Stomach (tissue), 8 donors: ENCODE measurements at regions not wholly inside any gene's neighbourhood (a gene's known extent, or its start where the extent isn't known, plus 50 kb on each side); places are given as distances from the start of the nearest gene placed in this dataset.

Source experiments
- DNase-seq, 2 donors: peaks; one replicate each; pipeline versions ENCODE4 v3.0.0 to v3.0.0-alpha.2; 2013 to 2019
- H3K27ac ChIP-seq, 5 donors: fragments of 200-600 bp in 4 of 5; sonication (generic) in 4 of 5; one replicate each; pipeline ENCODE4 v1.5.1; 2013 to 2019; ENCODE audit warnings: mild to moderate bottlenecking in 1 of 5, moderate library complexity in 1 of 5
- H3K27me3 ChIP-seq, 3 donors: fragments of 200-600 bp; sonication (generic); one replicate each; pipeline ENCODE4 v1.5.1; 2017 to 2019; ENCODE audit warnings: mixed run types in 1 of 3
- H3K36me3 ChIP-seq, 4 donors: fragments of 200-600 bp; sonication (generic); 1 replicate in 3 of 4; 2 replicates in 1 of 4; pipeline ENCODE4 v1.5.1; 2016 to 2019
- H3K4me1 ChIP-seq, 4 donors: fragments of 200-600 bp; sonication (generic); one replicate each; pipeline ENCODE4 v1.5.1; 2016 to 2019
- H3K4me3 ChIP-seq, 4 donors: fragments of 200-600 bp; sonication (generic) in 3 of 4; one replicate each; pipeline ENCODE4 v1.5.1; 2016 to 2019; ENCODE audit warnings: mild to moderate bottlenecking in 1 of 4
- H3K9me3 ChIP-seq, 4 donors: fragments of 200-600 bp; sonication (generic); one replicate each; pipeline ENCODE4 v1.5.1; 2016 to 2019
- EP300 ChIP-seq: sonication (generic); formaldehyde crosslinking; IDR thresholded peaks from one replicate; pipeline ENCODE4 v1.6.1; 2017; ENCODE audit warnings: antibody characterized with exemption
- POLR2A ChIP-seq, 4 donors: fragments of 450-650 bp; IDR thresholded peaks; one replicate each; pipeline ENCODE4 v1.6.1; 2016; ENCODE audit warnings: antibody characterized with exemption in 4 of 4, control low read depth in 2 of 4, mild to moderate bottlenecking in 1 of 4, moderate library complexity in 1 of 4
- POLR2AphosphoS5 ChIP-seq, 3 donors: sonication (generic); formaldehyde crosslinking; IDR thresholded peaks; one replicate each; pipeline ENCODE4 v1.6.1; 2016; ENCODE audit warnings: antibody characterized with exemption in 3 of 3
- WGBS, 5 donors: extraction: QIAGEN DNeasy Blood & Tissue Kit in 3 of 5; methylation state at CpG; one replicate each; pipeline versions ENCODE4 v1.1.5 to v1.1.7; 2013 to 2018; 5-methylcytosine and 5-hydroxymethylcytosine counted together
- intact Hi-C: fragments of 100-400 bp; cut with DNase I; formaldehyde crosslinking; loops from one replicate; pipeline ENCODE4 v1.15.1; 2023; ENCODE audit warnings: low total_unique reads
- TF ChIP-seq, protein P1 (sequence below), 7 experiments: fragments of 450-650 bp in 4 of 7; fragments of 200-600 bp in 3 of 7; sonication (generic) in 3 of 7; IDR thresholded peaks; one replicate each; pipeline ENCODE4 v1.5.1; 2016 to 2019; ENCODE audit warnings: antibody characterized with exemption in 7 of 7, control low read depth in 2 of 7, mild to moderate bottlenecking in 1 of 7
- donor health status: healthy with polysubstance abuse.
- donor health status: Bipolar disorder and iron deficiency.
- donor health status: healthy.

DNA sequence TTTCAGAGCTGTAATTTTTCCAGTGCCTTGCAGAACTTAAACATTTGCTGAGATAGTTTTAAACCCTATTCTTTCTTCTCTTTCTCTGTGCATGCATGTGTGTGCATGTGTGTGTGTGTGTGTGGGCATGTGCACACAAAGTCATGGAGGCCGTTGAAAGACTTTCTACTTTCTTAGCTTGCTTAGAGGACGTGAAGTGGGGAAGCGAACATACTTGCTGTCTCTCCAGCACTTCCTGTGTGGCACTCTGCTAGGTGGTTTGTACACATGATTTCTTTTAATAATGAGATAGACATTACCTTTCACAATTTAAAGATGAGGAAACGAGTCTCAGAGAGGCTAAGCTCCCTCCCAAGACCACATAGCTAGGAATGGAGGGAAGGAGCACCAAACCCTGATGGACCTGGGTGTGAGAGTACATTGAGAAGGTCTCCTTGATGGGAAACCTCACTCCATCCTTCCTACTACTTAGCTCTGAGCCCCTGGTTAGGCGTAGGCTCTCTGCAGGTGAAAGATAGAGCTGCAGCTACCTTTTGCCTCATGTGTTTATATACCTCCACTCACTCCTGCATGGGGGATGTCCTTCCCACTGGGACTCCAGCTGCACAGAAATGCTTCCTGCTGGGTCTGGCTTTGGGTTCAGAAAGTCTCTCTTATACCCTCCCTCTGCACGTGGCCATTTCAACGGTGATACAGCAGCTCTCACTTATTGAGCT is 101.9 kb upstream of the USP24 start:
- DNase-seq = no peak
- intact Hi-C loops = no loop called here
- no peaks in the 10 kb centered on the region for H3K9me3 ChIP-seq
- no peak overlapping the region for H3K27ac ChIP-seq
- no peak overlapping the region for H3K4me3 ChIP-seq
- WGBS, 5 donors = 74 to 83% (median 80%) methylated on average over 7 of the region's 7 CpGs
- H3K36me3 ChIP-seq = no peaks in the 10 kb centered on the region
- no peaks in the 10 kb centered on the region for H3K27me3 ChIP-seq
- TF ChIP-seq, protein P1, sequence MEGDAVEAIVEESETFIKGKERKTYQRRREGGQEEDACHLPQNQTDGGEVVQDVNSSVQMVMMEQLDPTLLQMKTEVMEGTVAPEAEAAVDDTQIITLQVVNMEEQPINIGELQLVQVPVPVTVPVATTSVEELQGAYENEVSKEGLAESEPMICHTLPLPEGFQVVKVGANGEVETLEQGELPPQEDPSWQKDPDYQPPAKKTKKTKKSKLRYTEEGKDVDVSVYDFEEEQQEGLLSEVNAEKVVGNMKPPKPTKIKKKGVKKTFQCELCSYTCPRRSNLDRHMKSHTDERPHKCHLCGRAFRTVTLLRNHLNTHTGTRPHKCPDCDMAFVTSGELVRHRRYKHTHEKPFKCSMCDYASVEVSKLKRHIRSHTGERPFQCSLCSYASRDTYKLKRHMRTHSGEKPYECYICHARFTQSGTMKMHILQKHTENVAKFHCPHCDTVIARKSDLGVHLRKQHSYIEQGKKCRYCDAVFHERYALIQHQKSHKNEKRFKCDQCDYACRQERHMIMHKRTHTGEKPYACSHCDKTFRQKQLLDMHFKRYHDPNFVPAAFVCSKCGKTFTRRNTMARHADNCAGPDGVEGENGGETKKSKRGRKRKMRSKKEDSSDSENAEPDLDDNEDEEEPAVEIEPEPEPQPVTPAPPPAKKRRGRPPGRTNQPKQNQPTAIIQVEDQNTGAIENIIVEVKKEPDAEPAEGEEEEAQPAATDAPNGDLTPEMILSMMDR (IDR thresholded peaks at IDR 0.05) = no peak
- TF ChIP-seq EP300 = no peak
- no peak for TF ChIP-seq POLR2AphosphoS5 (IDR thresholded peaks at IDR 0.05)
- TF ChIP-seq POLR2A (IDR thresholded peaks at IDR 0.05) = no peak
- H3K4me1 ChIP-seq = no peaks in the 10 kb centered on the region

DNA sequence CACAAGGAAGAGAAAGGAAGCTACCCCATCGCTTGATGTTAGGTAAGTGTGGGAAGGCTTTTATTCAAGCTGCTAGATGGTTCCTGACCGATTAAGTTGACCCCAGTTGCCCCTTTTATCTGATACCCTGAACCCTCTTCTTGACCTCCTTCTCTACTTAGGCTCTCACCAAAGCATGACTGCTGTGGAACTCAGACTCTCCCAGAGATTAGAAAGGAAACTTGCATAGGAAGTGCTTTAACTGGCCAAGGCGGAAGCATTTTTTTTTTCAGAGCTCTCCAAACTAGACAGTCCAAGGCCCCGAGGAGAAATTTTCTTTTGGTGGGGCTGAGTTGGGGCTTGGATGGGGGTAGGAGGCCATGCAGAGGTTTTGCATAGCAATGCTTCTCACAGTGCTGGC is 101.3 kb upstream of the USP24 start:
- H3K36me3 ChIP-seq = no peaks in the 10 kb centered on the region
- H3K27me3 ChIP-seq = no peaks in the 10 kb centered on the region
- 54 to 69% (median 57%) methylated on average over 4 of the region's 4 CpGs for WGBS, 5 donors
- DNase-seq = no peak
- TF ChIP-seq POLR2A (IDR thresholded peaks at IDR 0.05) = no peak
- TF ChIP-seq POLR2AphosphoS5 (IDR thresholded peaks at IDR 0.05) = no peak
- TF ChIP-seq, protein P1 (IDR thresholded peaks at IDR 0.05) = no peak
- no peak for TF ChIP-seq EP300
- H3K9me3 ChIP-seq = no peaks in the 10 kb centered on the region
- no peak overlapping the region for H3K4me3 ChIP-seq
- intact Hi-C loops = no loop called here
- no peak overlapping the region for H3K27ac ChIP-seq
- H3K4me1 ChIP-seq = no peaks in the 10 kb centered on the region

DNA sequence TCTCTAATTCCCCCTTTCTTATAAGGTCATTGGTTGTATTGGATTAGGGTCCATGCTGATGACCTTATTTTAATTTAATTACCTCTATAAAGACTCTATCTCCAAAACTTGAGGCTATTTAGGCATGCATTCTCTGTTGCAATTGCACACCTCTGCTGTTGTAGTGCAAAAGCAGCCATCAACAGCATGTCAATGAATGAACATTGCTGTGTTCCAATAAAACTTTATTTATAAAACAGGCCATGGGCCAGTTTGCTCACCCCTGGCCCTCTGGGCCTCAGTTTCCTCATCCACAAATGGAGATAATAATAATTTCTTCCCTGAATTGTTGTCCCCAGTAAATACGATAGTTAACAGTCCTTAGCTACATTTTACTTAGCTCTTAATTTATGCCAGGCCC is 100.4 kb upstream of the USP24 start:
- no peak for TF ChIP-seq POLR2A (IDR thresholded peaks at IDR 0.05)
- no peak for TF ChIP-seq EP300
- TF ChIP-seq, protein P1 (IDR thresholded peaks at IDR 0.05) = no peak
- no peak for TF ChIP-seq POLR2AphosphoS5 (IDR thresholded peaks at IDR 0.05)
- H3K9me3 ChIP-seq = no peaks in the 10 kb centered on the region
- 88 to 100% (median 93%) methylated on average over 1 of the region's 1 CpG for WGBS, 5 donors
- H3K27ac ChIP-seq = no peak overlapping the region
- no peaks in the 10 kb centered on the region for H3K36me3 ChIP-seq
- no peaks in the 10 kb centered on the region for H3K4me1 ChIP-seq
- no peak overlapping the region for H3K4me3 ChIP-seq
- H3K27me3 ChIP-seq = no peaks in the 10 kb centered on the region
- intact Hi-C loops = no loop called here
- no peak for DNase-seq

DNA sequence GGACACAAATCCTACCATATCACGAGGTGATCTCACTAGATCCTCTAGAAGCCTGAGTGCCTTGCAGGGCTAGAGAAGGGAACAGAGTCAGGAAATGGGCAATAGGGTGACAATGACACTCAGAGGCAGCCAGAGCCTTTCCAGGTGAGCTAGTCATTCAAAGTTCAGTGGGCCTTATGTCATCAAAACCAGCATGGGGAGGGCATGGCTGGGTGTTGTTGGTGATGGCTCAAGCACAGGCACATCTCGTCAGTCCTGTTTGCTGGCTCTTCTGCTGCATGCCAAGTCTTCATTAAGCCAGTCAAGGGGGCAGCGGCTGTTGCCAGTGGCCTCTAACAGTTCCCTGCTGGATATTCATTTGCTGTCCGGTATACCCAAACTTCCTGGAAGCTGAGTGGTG is 99.6 kb upstream of the USP24 start:
- 79 to 89% (median 87%) methylated on average over 4 of the region's 4 CpGs for WGBS, 5 donors
- H3K27ac ChIP-seq = no peak overlapping the region
- no peaks in the 10 kb centered on the region for H3K9me3 ChIP-seq
- TF ChIP-seq EP300 = no peak
- TF ChIP-seq POLR2AphosphoS5 (IDR thresholded peaks at IDR 0.05) = no peak
- TF ChIP-seq, protein P1 (IDR thresholded peaks at IDR 0.05) = no peak
- no peak for TF ChIP-seq POLR2A (IDR thresholded peaks at IDR 0.05)
- no peaks in the 10 kb centered on the region for H3K27me3 ChIP-seq
- no peak overlapping the region for H3K4me3 ChIP-seq
- no peak for DNase-seq
- H3K4me1 ChIP-seq = no peaks in the 10 kb centered on the region
- intact Hi-C loops = no loop called here
- H3K36me3 ChIP-seq = no peaks in the 10 kb centered on the region
